Suprapubic skin (tissue), 4 donors: ENCODE measurements at regions not wholly inside any gene's neighbourhood (a gene's known extent, or its start where the extent isn't known, plus 50 kb on each side); places are given as distances from the start of the nearest gene placed in this dataset.

ENCODE experiments used
- POLR2A ChIP-seq, 2 donors: fragments of 450-650 bp; IDR thresholded peaks; one replicate each; pipeline ENCODE4 v1.6.1; 2017; ENCODE audit warnings: antibody characterized with exemption in 2 of 2, mild to moderate bottlenecking in 2 of 2, moderate library complexity in 2 of 2
- POLR2AphosphoS5 ChIP-seq, 3 donors: sonication (generic); formaldehyde crosslinking; IDR thresholded peaks; one replicate each; pipeline ENCODE4 v1.6.1; 2017; ENCODE audit warnings: antibody characterized with exemption in 3 of 3
- TF ChIP-seq, protein P1 (sequence below), 2 donors: fragments of 200-600 bp in 1 of 2; fragments of 450-650 bp in 1 of 2; sonication (generic) in 1 of 2; IDR thresholded peaks; one replicate each; pipeline ENCODE4 v1.5.1; 2016 to 2019; ENCODE audit warnings: antibody characterized with exemption in 2 of 2, mild to moderate bottlenecking in 1 of 2, moderate library complexity in 1 of 2

DNA sequence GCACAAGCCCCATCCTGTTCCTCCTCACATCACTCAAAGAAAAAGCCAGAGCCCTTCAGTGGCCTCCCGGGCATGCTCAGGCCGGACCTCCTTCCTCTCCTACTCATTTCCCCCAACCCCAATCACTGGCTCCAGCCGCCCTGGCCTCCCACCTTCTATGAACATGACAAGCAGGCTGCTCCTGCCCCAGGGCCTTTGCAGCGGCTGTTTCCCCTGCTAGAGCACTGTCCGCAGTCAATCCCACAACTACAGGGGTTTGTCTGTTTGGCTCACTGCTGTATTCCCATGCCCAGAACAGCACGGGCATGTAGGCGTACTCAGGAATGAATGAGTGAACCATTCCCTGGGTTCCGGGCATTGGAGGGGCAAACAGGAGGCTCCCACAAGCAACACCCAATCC, 139.8 kb upstream of the PRR20G start:
- TF ChIP-seq POLR2AphosphoS5 (IDR thresholded peaks at IDR 0.05) (no peak), POLR2A (IDR thresholded peaks at IDR 0.05) (no peak)
- TF ChIP-seq, protein P1, sequence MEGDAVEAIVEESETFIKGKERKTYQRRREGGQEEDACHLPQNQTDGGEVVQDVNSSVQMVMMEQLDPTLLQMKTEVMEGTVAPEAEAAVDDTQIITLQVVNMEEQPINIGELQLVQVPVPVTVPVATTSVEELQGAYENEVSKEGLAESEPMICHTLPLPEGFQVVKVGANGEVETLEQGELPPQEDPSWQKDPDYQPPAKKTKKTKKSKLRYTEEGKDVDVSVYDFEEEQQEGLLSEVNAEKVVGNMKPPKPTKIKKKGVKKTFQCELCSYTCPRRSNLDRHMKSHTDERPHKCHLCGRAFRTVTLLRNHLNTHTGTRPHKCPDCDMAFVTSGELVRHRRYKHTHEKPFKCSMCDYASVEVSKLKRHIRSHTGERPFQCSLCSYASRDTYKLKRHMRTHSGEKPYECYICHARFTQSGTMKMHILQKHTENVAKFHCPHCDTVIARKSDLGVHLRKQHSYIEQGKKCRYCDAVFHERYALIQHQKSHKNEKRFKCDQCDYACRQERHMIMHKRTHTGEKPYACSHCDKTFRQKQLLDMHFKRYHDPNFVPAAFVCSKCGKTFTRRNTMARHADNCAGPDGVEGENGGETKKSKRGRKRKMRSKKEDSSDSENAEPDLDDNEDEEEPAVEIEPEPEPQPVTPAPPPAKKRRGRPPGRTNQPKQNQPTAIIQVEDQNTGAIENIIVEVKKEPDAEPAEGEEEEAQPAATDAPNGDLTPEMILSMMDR (IDR thresholded peaks at IDR 0.05), result no peak
